ENCODE measurements at regions not wholly inside any gene's neighbourhood (a gene's known extent, or its start where the extent isn't known, plus 50 kb on each side); places are given as distances from the start of the nearest gene placed in this dataset.

GRCh38 chr11:119854521-119854920 lies 125.5 kb upstream of the NECTIN1 start:
- TF ChIP-seq CTCF (IDR thresholded peaks at IDR 0.05; ENCODE audit: low read depth, low read length) (no peak), EZH2phosphoT487 (IDR thresholded peaks at IDR 0.05; ENCODE audit: low read depth) (no peak)
